ENCODE measurements at regions not wholly inside any gene's neighbourhood (a gene's known extent, or its start where the extent isn't known, plus 50 kb on each side); places are given as distances from the start of the nearest gene placed in this dataset.

DNA sequence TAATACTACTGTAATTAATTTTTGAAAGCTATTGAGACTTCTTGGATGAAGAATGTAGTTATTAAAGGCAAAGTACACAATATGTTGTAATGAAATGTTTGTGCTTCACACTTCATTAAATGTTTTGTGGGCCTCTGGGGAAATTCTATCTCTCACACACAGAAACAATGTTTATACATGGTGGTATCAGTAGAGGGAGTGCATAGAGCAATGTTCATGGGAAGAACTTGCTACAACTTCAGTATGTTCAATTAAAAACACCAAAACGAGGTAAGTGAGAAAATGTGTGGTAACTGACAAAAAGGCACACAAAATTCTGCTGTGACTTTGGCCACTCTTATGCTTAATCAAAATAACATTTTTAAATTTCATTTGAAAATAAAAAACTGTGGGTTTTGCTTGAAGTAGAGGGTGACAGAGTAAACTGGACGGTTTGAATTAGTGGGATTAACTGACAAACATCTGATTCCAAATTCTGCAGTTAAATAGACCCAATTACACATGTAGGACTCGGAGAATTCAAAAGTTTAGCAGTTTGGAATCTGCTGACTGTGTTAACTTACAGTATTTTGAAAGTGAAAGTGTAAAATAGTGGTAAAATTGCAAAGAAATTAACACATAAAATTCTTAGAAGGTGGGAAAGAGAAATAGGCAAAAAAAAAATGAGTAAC lies 111.4 kb upstream of the TTC29 start:
- DNase-seq: no peak

DNA sequence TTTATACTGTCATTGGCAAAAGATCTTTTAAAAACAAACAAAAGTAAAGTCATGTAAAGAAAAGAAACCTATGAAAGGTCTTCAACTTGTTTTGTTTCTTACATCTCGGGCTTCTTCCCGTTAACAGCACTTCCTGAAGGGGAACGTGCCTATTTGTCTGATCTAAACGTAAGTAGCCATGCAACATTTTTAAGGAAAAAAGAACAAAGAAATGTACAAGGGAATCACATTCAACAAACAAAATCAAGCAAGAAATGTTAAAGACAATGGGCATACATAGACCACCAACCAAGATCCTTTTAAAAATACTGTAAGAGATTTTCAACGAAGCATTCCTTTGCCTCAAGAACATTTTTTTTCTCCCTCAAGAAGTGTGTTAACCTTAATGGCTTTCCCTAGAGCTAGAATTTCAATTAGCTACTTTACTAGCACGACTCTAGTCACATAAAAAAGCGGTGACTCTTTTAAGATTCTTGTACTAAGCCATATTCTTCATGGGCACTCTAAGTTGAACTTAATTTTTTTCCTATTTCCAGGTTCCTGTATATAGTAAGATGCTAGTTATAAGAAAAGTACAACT lies 112.0 kb upstream of the TTC29 start:
- DNase-seq: no peak

GRCh38 chr4:147059064-147059731 lies 113.5 kb upstream of the TTC29 start:
- no peak for DNase-seq

DNA sequence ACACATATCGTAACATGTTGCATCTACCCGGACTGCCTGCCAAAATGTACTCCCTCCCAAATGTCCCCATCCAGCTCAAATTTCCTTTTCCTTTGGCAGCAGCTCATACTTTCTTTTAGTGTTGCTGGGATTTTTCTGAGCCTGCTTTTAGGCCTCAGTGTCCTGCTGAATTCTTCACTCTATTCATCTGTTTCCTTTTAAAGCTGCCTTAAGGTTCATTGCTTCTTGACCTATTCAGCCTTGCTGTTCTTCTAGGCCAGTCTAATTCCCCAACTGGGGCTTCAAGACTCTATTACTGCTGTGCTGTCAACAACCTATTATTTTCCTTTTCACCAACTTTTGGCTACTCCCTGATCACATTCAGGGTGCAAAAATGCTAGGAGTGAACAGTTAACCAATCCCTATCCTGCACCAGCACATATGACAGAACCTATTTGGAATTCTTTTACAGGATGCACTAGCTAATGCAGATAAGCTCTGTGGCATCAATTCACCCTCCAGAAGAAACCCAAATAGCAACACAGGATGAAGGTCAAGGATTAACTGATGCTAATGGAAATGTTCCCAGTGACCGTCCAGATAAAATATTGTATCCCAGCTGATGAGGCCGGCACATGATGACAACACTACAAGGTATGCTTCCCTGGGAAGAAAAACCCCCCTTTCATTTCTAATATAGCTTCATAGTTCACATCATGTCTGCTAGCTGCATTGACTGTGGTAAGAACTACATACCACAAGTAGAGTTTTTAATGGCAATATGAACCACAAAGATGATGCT lies 114.7 kb upstream of the TTC29 start:
- no peak for DNase-seq

DNA sequence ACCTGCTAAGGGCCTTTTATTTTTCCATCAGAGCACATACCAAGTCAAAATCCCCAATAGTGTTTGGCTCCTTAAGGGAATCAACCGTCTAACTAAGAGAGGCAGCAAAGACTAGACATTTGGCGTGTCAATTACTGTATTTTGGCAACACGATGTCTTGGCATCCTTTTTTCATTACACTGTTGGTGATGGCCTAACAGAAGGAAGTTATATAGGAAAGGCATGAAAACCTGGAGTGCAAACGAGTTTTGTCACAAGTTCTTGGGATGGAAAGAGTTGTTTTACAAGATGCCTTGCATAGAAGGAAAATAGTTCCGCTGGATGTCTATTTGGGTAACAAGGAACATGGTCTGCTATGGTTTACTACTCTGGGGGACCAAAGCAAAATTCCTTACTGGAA lies 119.2 kb upstream of the TTC29 start:
- no peak for DNase-seq

GRCh38 chr4:147068564-147068963 lies 122.9 kb upstream of the TTC29 start:
- DNase-seq: no peak

GRCh38 chr4:147071209-147071740 lies 125.6 kb upstream of the TTC29 start:
- no peak for DNase-seq

DNA sequence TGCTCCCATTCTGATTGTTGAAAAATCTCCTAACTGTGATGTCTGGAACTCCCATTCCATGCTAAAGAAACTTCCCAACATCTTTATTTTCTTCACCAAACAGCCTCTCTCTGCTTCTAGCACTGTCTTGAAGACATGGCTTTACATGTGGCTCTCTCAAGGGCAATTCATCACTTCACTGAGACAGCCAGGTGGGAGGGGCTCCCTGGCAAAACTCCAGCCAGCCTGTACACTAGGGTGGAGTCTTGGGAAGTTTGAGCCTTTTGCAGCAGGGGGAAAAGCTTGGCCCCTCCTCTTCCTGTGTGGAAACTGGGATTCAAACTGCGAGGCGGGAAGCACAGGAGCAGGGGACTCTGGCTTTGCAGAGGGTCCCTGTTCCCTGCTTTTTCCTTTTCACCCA lies 130.5 kb upstream of the TTC29 start:
- no peak for DNase-seq

DNA sequence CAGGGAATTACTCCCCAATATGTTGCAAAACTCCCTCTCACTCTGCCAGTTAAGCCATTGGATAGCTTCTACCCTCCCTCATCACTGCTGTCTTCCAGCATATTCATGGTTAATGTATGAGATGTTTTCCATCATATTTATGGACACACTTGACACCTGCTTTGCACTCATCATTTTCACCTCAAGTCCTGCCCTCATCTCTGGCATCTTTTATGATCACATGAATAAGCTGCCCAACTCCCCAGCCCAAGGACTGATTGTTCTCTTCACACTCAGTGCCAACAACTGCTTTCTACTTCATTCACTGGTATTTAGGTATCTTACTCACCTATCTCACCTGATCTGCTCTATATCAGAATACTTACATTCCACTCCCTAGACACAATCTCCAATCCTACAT lies 131.1 kb upstream of the TTC29 start:
- DNase-seq: no peak

- no peak for DNase-seq
These were observed 132.7 kb upstream of the TTC29 start for GRCh38 chr4:147078362-147078761.

DNA sequence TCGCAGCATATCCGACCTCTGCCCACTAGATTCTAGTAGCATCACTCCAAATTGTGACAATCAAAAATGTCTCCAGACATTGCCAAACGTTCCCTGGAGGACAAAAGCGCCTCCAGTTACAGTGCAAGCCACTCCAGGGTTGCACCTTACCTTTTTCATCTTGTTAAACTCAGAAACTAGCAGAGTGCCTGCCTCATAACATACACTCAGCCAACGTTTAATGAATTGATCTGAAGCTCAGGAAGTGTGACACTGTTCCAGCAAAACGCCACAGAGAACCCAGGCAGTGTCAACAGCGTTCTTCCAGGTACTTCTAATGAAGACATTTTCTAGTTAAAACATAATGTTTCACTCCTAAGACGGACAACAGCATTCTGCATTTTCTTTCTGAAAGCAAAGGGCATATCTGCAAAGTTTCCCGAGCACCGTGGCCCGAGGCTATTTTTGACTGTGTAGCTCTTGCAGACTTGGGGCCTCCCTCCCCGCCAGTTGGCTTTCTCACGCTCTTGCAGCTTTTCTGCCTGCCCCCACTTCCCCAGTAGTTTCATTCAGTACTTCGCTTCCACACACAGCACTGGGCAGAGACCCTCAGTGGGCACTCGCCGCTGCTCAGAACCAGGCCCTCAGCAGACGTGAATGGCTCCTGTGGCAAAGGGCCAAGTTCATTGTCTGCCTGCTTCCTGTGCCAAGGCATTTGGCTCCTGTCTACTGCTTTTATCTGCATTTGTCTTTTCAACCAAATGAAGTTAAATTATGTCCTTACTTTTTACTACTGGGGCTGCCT lies 133.4 kb upstream of the TTC29 start:
- no peak for DNase-seq

DNA sequence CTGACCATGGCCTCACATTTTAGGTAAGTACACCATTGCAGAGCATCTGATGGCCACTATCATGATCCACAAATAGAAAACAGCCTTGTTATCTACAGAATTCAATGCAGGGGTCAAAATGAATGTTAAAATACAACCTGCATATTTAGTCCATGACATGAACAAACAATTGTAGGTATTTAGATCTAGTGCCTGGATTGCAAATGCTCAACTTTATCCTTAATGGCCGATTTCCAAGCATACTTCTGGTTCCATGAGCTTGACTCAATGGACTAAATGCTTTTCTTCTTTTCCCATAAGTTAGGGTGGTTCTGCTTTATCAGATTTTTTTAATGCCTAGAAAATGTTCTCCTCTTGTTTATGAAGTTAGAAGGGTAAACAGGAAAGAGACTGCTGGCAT lies 139.2 kb upstream of the TTC29 start:
- no peak for DNase-seq

DNA sequence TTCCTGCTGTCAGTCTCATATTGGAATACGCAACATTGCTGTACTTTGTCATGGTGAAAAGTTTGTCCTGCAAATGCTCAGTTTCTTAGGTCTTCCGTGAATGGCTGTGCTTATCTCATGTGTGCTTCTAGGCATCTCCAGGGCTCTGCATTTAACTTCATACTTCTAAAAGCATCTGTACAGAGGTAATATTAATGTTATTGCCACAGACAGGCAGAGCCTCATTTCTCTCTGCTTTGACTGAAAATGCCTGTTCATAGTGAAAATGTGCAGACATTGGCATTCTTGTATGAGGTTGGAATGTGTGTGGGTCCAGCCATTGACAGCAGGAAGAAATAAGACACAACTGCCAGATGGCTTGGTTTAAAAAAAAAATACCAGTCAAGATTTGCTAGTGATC lies 140.1 kb upstream of the TTC29 start:
- no peak for DNase-seq

- DNase-seq: no peak
These were observed 142.5 kb upstream of the TTC29 start for GRCh38 chr4:147088146-147088545.

GRCh38 chr4:147090486-147090885 lies 144.8 kb upstream of the TTC29 start:
- DNase-seq: no peak

- no peak for DNase-seq
These were observed 147.5 kb upstream of the TTC29 start for GRCh38 chr4:147093206-147093605.

DNA sequence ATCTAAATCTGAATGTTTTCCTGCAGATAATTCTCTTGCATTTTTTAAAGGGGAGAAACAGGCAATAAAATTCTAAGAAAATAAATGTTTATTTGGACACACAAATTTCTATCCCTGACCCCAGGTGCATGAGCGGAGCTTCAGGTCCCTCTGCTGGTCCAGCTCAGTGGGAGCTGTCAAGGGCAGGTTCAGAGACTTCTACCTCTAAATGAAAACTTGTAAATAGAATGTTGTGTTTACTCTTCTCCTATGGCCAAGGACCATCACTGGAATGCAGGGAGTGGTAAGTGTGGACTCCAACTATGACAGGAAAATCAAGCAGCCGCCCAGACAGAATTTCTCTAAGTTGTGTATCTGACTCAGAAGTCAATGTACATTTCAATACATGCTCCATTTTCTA lies 148.6 kb upstream of the TTC29 start:
- DNase-seq: no peak

- DNase-seq: no peak
These were observed 151.3 kb upstream of the TTC29 start for GRCh38 chr4:147096667-147097604.

DNA sequence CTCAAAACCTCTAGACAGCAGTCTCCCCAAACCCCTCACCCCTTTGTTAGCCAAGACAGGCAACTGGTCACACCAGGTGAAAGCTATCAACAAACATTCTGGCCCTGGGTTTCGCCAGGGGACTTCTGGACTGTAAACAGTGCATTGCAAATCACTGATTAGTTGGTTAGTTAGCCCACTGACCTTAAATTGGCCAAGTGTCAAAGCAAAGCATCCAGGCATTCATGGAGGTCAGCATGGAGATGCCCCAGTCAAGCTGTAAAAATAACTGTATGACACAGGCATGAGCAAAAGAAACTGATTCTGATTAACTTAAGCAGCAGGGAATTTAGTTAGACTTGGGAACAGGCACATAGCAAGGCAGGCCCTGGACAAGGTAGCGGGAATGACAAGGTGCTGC lies 156.0 kb upstream of the TTC29 start:
- no peak for DNase-seq

- no peak for DNase-seq
These were observed 156.9 kb upstream of the TTC29 start for GRCh38 chr4:147102596-147102995.

DNA sequence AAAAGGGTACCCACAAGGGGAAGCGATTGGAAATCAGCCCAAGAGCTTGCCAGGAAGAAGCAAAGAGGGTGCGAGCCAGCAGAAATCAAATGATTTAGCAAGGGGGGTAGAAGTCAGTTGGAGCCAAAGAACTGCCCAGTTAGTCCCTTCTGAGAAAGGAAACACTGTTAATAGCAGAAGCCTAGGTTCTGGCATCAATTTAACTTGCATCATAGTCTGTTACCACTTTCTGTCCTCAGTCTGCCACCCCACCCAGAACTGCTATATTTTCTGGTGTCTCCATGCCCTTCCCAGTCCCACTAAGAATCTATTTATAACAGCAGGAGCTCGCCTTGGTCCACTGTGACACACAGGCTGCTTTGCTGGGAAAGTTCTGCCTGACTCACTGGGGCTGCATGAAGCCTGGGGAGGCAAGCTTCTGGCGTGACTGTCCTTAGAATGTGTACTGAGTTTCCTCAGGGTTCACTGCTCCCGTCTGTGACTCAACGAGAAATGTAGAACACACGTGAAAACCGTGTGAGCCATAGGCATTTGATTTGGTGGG lies 157.8 kb upstream of the TTC29 start:
- no peak for DNase-seq
